ENCODE measurements at regions not wholly inside any gene's neighbourhood (a gene's known extent, or its start where the extent isn't known, plus 50 kb on each side); places are given as distances from the start of the nearest gene placed in this dataset.
"Not testable (repeated sequence)": the region's sequence is repeated elsewhere in the genome, so short reads cannot be mapped to it uniquely, and the experiment has no call there.

DNA sequence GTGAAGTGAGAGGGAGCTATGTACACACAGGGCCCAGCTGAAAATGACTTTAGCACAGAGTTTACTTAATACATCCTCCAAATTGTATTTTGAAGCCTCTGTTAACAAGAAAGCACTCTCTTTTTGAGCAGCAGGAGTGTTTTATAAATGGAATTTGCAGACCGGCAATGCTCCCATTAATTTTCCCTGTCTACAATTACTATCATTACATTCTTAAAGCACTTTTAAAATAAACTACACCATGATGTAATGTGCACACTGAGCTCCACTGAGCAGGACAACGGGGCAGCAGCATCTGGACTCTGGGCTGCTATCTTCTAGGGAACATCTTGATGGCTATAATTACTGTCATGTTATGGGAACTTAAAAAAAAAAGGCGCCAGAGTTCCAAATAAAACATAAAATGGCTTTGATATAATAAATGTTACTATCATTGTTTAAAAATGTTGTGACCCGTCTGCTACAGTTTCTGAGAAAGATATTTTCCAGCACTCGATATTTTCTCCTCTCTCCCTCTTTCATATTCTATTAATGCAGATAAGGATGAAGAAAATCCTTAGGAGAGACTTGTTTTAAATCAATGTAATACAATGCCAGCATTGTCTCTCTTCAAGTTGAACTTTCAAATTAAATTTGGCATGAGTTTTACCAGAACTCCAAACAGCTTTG lies 150.9 kb downstream of the HLX start:
- DNase-seq = no peak

DNA sequence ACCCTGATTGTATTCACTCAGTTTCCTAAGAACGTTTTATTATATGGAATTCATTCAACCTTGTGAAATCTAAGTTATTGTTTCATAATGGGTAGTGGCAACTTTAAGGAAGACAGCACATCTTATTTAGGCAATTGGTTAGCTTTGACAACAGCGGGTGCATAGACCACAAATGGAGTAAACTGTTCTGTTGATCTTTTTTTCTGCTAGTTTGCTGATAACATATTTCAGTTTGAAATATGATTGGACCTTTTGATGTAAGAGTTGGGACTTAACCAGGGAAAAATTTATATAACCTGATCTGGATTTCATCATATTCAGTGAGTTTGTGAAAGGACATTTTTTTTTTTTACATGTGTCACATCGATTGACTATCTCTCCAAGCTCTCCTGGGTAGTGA lies 151.7 kb downstream of the HLX start:
- no peak for DNase-seq

DNA sequence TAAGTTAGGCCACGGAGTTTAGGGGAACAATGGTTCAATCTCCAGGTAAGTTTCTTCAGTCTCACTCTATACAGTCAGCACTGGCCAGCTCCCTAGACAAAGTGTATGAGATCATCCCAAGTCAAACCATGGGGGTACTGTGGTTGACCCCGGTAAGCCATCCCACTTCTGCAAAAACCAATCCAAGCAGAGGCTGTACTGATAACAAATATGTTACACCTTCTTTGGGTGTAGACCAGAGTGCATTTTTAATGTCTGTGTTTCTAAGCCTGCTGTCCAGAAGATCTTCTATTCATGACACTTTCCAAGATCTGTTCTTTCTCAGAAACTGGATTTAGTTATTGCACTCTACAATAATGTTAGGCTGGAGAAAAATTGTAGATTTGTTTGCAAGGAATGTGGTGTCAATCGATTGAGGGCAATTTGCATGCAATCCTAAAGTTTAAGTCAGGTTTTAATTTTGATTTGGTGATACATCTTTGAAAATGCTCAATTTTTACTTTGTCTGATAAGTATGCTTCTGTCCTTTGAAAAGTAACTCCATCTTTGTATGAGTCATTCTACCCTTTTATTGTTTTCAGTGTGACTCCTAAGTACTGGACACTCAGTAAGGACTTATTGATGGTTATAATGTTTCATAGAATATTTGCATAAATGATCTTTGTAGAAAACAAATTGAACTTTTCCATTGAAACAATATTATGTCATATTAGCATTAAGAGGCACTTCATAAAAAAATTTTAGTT lies 152.4 kb downstream of the HLX start:
- DNase-seq = no peak

DNA sequence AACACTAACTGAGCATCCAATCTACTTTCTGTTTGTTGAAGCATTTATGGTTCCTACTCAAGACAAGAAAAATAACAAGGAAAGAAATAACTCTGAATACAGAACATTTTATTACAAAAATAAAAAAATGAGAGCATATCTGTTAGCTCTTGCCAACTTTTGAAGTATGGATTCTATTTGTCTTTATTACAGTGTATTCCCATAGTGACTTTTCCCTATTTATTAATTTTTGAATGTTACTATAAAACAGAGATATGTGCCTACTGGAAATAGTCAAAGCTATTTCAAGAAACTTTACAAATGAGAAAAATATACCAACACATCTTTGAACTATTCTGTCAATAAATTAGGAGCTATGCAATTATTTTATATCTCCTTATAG lies 153.0 kb downstream of the HLX start:
- no peak for DNase-seq

DNA sequence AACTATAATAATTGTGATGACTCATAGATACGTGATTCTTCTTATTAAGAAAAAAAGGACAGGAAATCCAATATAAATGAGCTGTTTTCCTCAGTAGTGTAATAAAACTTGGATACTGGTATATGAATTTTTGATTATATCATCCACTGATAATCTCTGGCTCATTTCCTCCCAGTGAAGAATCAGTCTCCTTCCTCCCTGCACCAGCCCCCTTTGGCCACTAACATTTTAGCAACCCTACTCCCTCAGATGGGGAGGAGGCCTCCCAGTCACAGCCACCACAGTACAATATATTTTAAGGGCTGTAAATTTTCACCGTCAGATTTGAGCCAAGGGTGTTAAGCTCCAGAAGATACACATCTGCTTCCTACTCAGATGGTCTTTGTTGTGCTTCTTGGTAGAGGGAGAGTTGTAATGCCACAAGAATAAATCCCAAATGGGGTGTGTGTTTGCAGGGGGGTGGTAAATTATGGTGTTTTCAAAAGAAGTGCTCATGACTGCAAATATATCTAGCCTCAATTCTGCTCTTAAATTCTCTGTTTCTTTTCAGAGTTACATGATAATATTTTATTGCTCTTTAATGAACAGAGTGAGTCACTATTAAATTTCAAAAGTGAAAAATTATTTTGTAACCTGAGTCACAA lies 153.5 kb downstream of the HLX start:
- DNase-seq = no peak

DNA sequence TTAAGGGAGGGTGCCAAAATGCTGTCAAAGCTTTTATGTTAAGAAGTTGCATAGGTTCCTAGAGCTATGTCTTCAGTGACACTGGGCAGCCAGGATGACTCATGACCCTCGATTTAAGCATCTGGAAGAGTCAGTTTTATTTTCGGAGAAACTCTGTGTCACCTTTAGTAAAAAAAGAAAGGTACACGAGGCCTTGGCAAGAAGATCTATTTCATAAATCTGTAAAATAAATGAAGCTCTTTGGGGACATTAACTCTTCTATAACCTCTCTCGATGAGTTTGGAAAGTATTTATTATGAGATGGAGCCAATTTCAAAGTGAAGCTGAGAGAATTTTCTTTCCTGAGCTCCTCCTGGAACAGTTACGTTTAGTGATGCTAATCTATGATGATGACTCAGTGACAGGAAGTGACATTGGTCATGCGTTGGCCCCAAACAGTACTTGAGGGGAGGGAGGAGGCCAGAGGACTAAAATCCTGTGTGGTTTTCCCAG lies 156.5 kb downstream of the HLX start:
- DNase-seq = no peak

DNA sequence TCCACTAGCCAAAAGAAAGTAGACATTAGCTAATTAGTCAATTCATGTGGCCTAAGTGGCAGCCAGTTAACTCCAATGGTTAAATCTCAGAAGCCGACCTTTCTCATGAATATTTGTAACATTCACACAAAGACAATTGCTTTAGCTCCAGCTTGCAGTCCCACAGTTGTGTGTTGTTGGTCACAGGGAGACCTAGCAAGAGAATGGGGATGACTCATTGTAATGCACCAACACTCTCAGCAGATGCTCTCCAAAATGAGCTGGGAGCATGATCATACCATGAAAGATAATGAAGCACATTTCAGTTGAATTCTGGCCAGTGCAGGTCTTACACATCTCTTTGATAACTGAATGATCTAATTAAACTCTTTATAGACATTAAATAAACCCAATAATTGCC lies 160.4 kb downstream of the HLX start:
- no peak for DNase-seq

DNA sequence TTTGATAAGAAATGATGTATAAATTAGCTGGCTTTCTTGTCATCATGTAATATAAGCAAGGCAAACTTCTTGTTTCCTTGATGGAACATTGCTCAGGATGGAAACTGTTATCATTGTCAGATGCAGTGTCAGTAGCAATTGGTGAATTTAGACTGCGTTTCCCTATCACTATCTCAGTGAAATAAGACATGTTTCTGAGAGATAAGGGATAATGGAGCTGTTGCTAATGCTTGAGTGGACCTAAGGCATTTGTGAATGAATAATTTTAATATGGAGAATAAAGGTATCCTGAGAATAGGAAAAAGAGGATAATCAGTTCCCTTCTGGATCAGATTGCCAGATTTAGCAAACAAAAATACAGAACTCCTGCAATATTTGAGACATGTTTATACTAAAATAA lies 160.9 kb downstream of the HLX start:
- no peak for DNase-seq

DNA sequence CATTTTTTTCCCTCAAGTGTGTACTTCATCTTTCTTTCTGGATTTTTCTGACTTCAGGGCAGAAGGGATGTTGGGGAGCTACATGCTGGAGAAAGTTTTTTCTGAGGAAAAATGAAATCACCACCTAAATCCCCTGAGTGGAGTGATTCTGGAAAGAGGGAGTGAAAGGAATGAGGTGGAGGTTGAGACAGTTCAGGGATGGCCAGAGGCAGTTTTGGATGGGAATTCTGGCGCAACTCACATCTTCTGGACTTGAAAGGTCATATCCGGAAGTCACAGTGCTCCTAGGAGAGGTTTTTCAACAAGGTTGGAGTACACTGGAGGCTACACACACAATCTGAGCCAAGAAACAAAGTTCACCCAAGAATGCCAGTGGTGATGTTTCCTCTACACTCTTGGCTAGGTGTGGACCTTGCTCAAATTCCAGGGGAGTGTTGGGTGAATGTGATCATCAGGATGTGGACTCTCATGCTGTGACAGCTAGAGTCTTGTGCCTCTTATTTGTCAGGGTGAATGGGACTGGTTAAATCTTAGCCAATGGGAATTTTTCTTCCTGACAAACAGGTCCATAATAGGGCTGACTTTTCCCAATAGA lies 161.5 kb downstream of the HLX start:
- no peak for DNase-seq

DNA sequence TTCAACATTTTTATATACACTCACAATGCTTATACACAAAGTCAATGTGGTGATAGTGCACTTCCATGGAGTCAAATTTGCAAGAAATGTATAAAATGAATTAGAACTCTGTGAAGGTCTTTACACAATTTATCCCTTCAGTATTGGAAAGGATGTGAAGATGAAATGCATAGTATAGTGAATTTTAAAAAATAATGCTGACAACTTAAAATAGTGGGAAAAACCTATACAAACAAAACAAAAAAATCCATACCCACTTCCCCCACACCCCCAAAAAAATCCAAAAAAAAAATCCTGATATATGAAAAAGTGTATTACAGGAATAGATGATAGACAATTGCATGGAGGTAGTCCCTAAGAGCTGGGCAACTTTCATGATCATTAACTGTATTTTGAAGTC lies 165.3 kb downstream of the HLX start:
- no peak for DNase-seq

DNA sequence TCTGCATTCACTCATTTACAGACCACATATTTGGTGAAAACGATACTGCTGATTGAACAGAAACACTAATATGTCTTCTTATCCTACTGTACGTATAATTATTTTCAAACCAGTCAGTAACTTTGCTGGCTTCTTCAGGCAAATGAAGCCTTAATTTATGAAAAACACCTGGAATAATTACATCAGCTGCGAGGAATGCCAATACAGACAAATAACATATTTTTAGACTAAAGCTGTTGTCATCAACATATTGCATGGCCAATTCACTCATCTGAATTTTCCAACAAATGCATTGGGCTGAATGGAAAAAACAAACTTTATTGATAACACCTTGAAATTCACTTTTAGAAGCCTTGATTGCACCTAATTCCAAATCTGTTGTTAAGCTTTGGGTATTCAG lies 165.9 kb downstream of the HLX start:
- no peak for DNase-seq

DNA sequence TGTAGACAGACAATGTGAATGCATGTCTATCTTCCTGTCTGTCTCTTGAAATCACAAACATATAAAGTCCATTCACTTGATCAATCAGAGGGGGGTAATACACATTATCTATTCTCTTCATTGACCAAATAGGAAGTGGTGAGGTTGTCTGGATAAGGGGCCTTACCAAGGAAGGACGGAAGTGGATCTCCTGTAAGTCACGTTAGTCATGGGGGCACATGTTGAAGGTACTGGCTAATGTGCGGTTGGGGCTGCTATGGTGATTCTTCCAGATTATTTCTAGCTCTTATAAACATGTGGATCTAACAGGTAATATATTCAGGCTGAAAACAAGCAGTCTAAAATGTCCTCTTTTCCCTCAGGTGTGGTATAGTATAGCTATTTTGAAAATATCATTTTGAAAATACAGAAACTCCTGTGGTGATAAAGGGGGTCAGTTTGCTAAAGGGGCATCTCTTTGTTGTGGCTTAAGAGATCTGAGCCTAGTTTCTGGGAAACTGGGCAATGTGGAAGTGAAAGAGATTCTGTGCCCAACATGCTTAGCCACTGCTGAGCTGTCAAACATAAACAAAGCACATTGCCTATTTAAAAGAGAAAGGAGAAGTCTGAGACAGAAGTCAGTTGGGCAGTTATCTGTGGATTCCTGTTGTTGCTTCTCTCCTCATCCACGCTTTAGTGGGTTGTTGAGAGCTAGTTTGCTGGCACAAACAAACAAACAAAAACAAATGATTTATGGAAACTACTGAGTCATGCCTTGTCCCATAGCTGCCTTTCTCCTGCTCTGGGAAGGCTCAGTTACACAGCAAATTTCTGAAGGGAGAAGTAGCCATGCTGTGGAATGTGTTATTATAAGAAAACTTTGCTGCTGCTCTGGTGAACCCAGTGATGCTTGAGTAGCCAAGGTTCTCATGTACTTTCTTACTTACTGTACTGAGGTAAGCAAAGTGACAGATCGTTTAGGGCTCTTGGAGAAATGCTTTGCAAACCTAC lies 166.9 kb downstream of the HLX start:
- no peak for DNase-seq

DNA sequence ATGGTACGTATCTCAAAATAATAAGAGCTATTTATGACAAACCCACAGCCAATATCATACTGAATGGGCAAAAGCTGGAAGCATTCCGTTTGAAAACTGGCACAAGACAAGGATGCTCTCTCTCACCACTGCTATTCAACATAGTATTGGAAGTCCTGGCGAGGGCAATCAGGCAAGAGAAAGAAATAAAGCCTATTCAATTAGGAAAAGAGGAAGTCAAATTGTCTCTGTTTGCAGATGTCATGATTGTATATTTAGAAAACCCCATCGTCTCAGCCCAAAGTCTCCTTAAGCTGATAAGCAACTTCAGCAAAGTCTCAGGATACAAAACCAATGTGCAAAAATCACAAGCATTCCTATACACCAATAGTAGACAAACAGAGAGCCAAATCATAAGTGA lies 172.1 kb downstream of the HLX start:
- DNase-seq = not testable (repeated sequence)

DNA sequence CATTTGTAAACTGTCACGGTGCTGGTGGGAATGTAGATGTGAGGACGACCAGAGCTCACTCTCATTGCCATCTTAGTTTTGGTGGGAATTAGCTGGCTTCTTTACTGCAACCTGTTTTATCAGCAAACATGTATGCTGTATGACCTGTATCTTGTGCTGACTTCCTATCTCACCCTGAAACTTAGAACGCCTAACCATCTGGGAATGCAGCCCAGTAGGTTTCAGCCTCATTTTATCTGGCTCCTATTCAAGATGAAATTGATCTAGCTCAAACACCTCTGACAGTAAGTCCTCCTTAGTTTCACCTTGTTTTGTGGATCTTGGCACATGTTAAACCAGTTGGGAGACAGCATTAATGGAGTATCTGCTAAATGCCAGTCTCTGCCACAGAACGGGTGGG lies 174.6 kb downstream of the HLX start:
- no peak for DNase-seq

DNA sequence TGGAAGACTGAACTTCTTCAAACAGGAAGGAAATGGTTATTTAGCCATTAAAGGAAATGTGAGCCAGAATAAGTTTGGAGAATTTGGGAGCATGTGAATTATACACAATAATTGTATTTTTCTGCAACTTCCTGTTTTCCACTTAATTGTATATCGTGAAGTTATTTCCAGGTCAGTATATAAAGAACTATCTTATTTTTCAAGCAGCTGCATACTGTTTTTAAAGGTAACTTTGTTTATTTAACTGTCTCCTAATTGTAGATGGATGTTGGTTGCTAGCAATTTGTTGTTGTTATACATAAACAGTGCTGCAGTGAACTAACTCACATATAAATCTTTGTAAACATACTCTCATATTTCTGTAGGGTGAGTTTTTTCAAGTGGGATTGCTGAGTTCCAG lies 180.3 kb downstream of the HLX start:
- DNase-seq = no peak

DNA sequence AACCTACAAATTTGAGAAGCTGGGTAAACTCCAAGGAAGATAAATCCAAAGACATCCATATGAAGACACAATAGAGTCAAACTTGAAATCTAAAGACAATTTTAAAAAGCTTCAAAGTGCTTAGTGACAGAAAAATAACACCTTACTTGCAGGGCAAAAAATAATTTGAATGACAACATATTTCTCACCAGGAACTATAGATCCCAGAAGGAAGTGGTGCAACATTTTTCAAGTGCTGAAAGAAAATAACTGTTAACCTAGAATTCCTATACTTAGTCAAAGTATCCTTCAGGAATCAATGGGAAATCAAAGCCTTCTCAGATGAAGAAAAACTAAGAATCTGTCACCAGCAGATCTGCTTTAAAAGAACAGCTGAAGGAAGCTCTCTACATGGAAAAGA lies 184.4 kb downstream of the HLX start:
- no peak for DNase-seq

DNA sequence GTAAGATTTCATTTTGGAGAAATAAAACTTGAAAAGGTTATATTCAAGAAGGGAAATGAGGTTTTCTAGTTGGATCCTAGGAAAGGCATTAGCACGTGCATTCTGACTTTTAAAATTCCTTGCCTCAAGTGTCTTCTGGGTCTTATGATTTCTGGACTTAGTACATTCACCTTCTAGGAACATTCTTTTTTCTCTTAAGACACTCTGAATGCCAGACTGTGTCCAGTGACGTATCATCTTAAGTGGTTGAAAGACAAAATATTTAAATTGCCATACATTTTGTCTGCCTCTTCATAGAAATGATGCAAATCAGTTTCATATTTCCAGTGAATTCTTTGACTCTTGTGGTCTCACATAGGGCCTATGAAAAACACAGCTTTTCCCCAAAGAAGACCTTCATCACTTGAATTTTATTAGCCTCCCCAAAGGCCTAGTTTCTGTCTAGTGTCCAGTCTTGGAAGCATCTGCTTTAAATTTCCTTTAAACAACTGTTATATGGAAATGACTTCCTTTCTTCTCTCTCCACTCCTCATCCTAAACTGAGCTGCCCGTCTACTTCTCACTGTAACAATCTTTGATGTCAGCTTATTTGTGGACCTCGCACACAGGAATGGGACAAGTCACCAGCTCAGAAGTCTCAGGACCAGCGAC lies 187.2 kb downstream of the HLX start:
- DNase-seq = no peak

DNA sequence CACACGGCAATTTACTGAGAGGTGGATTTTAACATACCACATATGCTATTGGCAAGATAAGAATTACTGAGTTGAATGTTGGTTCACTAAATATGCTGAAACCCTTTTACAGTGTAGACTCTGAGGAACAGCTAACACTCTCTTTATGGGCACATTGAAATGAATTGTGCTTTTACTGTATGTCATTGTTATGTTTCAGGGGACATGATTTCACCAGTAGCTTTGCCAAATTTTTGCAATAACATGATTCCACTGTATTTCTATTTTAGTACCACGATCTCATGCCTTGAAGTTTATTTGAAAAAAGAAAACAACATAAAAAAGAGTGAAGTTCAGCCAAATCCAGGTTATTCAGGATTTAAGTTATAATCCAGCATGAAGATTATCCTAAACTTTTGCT lies 188.5 kb downstream of the HLX start:
- DNase-seq = no peak

DNA sequence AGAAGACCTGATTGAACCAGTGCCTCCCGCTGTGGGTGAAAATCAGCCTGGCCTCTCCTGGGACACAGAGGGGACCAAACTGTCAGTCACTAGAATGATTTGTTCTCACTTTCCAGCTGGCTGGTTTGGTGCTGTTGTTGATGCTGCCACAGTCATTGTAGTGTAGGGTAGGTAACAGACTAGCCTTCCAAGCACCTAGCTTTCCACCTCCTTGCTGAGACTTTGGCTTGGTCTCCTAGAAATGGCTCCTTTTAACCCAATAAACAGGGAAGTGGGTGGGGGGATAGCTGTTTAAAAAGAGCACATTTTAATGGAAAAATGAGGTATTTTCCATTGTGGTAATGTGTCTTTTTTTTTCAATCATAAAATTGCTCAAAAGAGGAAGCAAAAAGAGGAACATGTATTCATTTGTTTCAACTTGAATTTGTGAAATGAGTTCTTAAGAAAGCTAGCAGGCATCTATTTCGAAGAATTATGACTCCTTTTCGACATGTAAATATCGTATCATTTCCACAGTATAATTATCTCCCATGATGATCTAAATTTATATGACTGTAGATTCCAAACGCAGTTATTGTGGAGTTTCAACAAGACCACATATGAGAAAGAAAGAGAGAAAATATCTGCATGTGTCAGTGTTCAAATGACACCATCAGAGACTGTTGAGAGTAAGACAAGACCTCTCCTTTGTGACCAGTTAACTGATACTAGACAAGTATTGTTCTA lies 190.1 kb downstream of the HLX start:
- DNase-seq = no peak

DNA sequence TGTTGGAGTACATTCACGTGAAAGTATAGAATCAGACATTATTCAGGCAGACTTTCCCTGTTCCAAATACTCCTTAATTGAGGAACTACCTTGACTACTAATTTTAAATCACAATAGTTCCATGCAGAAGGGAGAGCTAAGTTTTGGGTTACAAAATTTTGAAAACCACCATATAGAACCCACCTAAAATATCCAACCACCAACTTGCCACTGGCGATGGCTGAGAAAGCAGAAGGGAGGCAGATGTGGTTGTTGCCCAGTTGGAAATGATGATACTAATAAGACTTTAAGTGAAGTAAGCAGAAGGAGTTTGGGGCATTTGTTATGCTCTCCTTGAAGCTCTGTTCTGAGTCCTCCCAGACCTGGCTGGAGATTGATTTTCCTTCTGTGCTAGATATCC lies 190.7 kb downstream of the HLX start:
- no peak for DNase-seq

DNA sequence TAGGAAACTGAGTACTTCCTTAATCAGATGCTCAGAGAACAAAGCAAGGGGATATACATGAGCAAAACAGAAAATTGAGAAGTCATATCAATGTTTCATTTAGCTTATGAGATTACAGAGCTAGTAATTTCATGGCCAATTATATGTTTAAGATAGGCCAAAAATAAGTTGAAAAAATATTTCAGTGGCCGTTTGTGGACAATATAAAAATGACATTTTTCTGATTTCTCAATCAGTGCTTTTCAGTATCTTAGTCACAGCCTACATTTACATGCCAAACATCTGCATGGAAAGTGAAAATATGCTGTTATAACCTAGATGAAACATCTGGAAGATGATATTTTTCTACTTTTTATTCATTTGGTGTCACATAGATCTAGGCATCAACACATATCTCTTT lies 192.5 kb downstream of the HLX start:
- DNase-seq = no peak
